PC-3 (cell line): ENCODE measurements at regions not wholly inside any gene's neighbourhood (a gene's known extent, or its start where the extent isn't known, plus 50 kb on each side); places are given as distances from the start of the nearest gene placed in this dataset.

Source experiments
- ATAC-seq: fragments of 200-7000 bp; cut with Tn5 transposase; 2 replicates; pipeline ENCODE4 v1.9.1; 2020; ENCODE audit warnings: mild to moderate bottlenecking, moderate library complexity
- BruUV-seq: library from RNA; stranded (reverse); fragments of 400-500 nt; replicated peaks from 2 replicates; lab custom pipeline; 2021; lab: Mats Ljungman, UMichigan
- CTCF ChIA-PET: fragments of 300-600 bp; sonication (Branson Sonifier 250); formaldehyde crosslinking; loops from one replicate; lab custom pipeline; 2022; ENCODE audit warnings: antibody characterized with exemption; lab: Charles Lee
- POLR2A ChIA-PET: fragments of 300-600 bp; sonication (Branson Sonifier 250); formaldehyde crosslinking; loops from one replicate; lab custom pipeline; 2022; ENCODE audit warnings: antibody characterized with exemption; ENCODE audit not compliant: unreplicated experiment; lab: Charles Lee
- DNase-seq: peaks from one replicate; pipeline ENCODE4 v3.0.0-alpha.2; 2015
- H2AFZ ChIP-seq: fragments of 300-600 bp; sonication (generic); 2 replicates; pipeline ENCODE4 v1.6.0; 2016; ENCODE audit warnings: antibody characterized with exemption, low read length
- H3F3A ChIP-seq: fragments of 300-600 bp; sonication (generic); one replicate; pipeline ENCODE4 v1.6.0; 2017; ENCODE audit warnings: antibody characterized with exemption, low read length, control low read depth, mild to moderate bottlenecking; ENCODE audit not compliant: unreplicated experiment
- H3K27ac ChIP-seq: fragments of 300-600 bp; sonication (generic); 2 replicates; pipeline ENCODE4 v1.5.1; 2016; ENCODE audit warnings: mild to moderate bottlenecking, low read length
- H3K27me3 ChIP-seq: fragments of 300-600 bp; sonication (generic); 2 replicates; pipeline ENCODE4 v1.6.1; 2016; ENCODE audit warnings: low read length, mixed read lengths
- H3K36me3 ChIP-seq: fragments of 300-600 bp; sonication (generic); 2 replicates; pipeline ENCODE4 v1.6.1; 2016; ENCODE audit warnings: low read depth, mixed run types, low read length, mixed read lengths
- H3K4me1 ChIP-seq: fragments of 300-600 bp; sonication (generic); 2 replicates; pipeline ENCODE4 v1.5.1; 2016; ENCODE audit warnings: low read length; ENCODE audit not compliant: insufficient read depth
- H3K4me2 ChIP-seq: fragments of 300-600 bp; sonication (generic); 2 replicates; pipeline ENCODE4 v1.6.0; 2016; ENCODE audit warnings: low read length
- H3K4me3 ChIP-seq: fragments of 300-600 bp; sonication (generic); 2 replicates; pipeline ENCODE4 v1.5.1; 2016; ENCODE audit warnings: mild to moderate bottlenecking, low read length, mixed read lengths
- H3K79me2 ChIP-seq: fragments of 300-600 bp; sonication (generic); 2 replicates; pipeline ENCODE4 v1.6.1; 2017; ENCODE audit warnings: low read length, mixed read lengths
- H3K9ac ChIP-seq: fragments of 300-600 bp; sonication (generic); 2 replicates; pipeline ENCODE4 v1.6.0; 2016; ENCODE audit warnings: mild to moderate bottlenecking, low read length
- H3K9me2 ChIP-seq: fragments of 300-600 bp; sonication (generic); replicated peaks from 2 replicates; pipeline ENCODE4 v1.6.1; 2016; ENCODE audit warnings: mixed run types, low read length, mixed read lengths
- H3K9me3 ChIP-seq: fragments of 300-600 bp; sonication (generic); 2 replicates; pipeline ENCODE4 v1.6.1; 2016; ENCODE audit warnings: low read length, mixed read lengths
- H4K20me1 ChIP-seq: fragments of 300-600 bp; sonication (generic); 2 replicates; pipeline ENCODE4 v1.6.1; 2016; ENCODE audit warnings: low read length, mixed read lengths
- EZH2 ChIP-seq: fragments of 300-600 bp; sonication (generic); IDR thresholded peaks from one replicate; pipeline ENCODE4 v1.6.1; 2017; ENCODE audit warnings: antibody characterized with exemption, mild to moderate bottlenecking, low read length; ENCODE audit not compliant: unreplicated experiment
- EZH2phosphoT487 ChIP-seq: fragments of 300-600 bp; sonication (generic); IDR thresholded peaks from 2 replicates; pipeline ENCODE4 v1.6.1; 2018; ENCODE audit warnings: mild to moderate bottlenecking, antibody characterized with exemption, low read length, borderline replicate concordance
- intact Hi-C: fragments of 100-400 bp; cut with micrococcal nuclease; formaldehyde crosslinking; loops from 2 replicates; pipeline ENCODE4 v1.9.0; 2023
- TF ChIP-seq, protein P1 (sequence below): fragments of 300-600 bp; sonication (generic); conservative IDR thresholded peaks from 2 replicates; pipeline ENCODE4 v1.5.1; 2017; ENCODE audit warnings: antibody characterized with exemption, low read depth, mild to moderate bottlenecking, low read length

DNA sequence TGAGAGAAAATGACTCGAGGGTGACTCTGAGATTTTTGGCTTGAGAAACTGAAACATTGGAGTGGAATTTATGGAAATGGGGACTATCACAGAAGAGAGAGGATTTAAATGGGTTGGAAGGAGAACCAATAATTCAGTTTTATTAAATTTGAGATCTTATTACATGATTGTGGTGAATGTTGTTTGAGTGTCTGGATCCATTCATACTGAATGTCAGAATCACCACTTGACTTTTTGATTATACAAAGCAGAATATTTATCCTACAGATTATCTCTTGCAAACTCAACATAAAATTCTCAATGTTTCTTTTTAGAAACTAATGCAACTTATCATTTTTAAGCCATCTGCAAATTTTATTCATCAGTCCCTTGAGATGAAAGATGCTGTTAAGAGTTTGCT lies 332.8 kb downstream of the CNTN3 start:
- intact Hi-C loops, result no loop called here
- BruUV-seq, result no TSS peak

DNA sequence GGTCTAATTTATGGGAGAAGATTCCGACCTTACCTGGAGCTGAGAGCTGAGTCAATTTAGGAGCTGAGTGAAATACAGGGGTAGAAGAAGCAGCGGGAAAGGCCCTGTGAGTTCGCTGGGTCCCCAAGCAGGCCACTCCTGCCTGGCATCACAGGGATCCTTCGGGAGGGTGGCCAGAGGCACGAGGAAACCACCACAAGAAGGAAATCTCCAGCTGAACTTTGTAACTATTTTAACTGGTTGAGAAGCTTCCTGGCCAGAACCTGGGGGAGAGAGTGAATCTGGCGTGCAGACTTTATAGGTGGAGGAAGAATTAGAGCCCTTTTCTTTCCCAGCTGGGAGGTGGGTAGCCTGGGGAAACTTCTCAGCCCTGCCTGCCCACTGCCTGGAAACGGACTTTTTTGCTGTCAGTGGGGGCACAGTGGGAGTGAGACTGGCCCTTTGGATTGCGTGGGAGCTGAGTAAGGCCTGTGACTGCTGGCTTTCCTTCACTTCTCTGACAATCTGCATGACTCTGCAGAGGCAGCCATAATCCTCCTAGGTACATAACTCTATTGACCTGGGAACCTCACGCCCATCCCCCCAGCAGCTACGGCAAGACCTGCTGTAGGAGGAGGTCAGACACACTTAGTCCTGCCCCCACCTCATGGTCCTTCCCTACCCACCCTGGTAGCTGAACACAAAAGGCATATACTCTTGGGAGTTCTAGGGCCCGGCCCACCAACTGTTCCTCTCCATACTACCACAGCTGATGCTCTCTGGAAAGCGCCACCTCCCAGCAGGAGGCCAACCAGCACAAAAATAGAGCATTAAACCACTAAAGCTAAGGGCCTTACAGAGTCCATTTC lies 340.7 kb downstream of the CNTN3 start:
- Histone ChIP-seq H3K4me3 (no peak overlapping the region), H3K9me3 (peaks cover 20% of the 10 kb centered on the region; the same call in 1 of the 2 replicates), H3K9me2 (no peaks in the 10 kb centered on the region), H3K9ac (no peak overlapping the region), H2AFZ (no peak overlapping the region), H3K27ac (no peak overlapping the region), H3K27me3 (no peaks in the 10 kb centered on the region), H3K36me3 (no peaks in the 10 kb centered on the region), H3F3A (no peaks in the 10 kb centered on the region), H4K20me1 (no peaks in the 10 kb centered on the region), H3K4me1 (no peaks in the 10 kb centered on the region), H3K79me2 (no peaks in the 10 kb centered on the region), H3K4me2 (no peak overlapping the region)
- BruUV-seq, result no TSS peak
- no peak for TF ChIP-seq EZH2phosphoT487
- TF ChIP-seq, protein P1, sequence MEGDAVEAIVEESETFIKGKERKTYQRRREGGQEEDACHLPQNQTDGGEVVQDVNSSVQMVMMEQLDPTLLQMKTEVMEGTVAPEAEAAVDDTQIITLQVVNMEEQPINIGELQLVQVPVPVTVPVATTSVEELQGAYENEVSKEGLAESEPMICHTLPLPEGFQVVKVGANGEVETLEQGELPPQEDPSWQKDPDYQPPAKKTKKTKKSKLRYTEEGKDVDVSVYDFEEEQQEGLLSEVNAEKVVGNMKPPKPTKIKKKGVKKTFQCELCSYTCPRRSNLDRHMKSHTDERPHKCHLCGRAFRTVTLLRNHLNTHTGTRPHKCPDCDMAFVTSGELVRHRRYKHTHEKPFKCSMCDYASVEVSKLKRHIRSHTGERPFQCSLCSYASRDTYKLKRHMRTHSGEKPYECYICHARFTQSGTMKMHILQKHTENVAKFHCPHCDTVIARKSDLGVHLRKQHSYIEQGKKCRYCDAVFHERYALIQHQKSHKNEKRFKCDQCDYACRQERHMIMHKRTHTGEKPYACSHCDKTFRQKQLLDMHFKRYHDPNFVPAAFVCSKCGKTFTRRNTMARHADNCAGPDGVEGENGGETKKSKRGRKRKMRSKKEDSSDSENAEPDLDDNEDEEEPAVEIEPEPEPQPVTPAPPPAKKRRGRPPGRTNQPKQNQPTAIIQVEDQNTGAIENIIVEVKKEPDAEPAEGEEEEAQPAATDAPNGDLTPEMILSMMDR, result no peak
- no peak for TF ChIP-seq EZH2
- CTCF ChIA-PET, result no interaction called here
- ATAC-seq (no peak), DNase-seq (no peak)
- POLR2A ChIA-PET, result no interaction called here
- intact Hi-C loops, result no loop called here

More for the DNA sequence above, 332.8 kb downstream of the CNTN3 start:
- Histone ChIP-seq H3K4me3 (no peak overlapping the region), H4K20me1 (no peaks in the 10 kb centered on the region), H3K4me2 (no peak overlapping the region), H3K27ac (no peak overlapping the region), H3K9ac (no peak overlapping the region), H3K9me2 (no peaks in the 10 kb centered on the region), H2AFZ (no peak overlapping the region), H3K4me1 (no peaks in the 10 kb centered on the region), H3F3A (no peaks in the 10 kb centered on the region), H3K9me3 (peaks cover 16% of the 10 kb centered on the region; the same call in 1 of the 2 replicates), H3K27me3 (no peaks in the 10 kb centered on the region), H3K79me2 (no peaks in the 10 kb centered on the region), H3K36me3 (no peaks in the 10 kb centered on the region)
- ATAC-seq, result no peak
- CTCF ChIA-PET, result no interaction called here
- TF ChIP-seq EZH2phosphoT487, result no peak
- TF ChIP-seq, protein P1, result no peak
- no peak for TF ChIP-seq EZH2
- POLR2A ChIA-PET, result no interaction called here
- DNase-seq, result no peak

DNA sequence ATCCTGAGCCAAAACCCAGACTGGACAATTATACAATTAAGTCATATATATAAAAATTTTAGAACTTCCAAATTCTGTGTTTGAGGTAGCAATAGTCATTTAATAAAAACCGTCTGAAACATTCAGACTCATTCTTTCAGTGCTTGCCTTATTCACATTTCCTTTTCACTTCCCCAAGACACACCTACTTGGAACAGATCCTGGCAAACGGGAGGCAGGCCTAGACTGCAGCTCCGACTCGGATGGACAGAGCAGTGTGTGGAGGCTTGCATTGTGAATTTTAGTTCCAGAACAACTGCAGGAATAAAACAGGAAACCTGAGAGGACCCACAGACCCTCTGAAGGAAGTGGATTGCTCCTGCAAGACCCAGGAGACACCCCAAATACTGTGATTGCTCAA lies 341.4 kb downstream of the CNTN3 start:
- H3K9ac ChIP-seq, result no peak overlapping the region
- no peaks in the 10 kb centered on the region for H3K9me2 ChIP-seq
- H3K36me3 ChIP-seq, result no peaks in the 10 kb centered on the region
- intact Hi-C loops, result no loop called here
- no peaks in the 10 kb centered on the region for H3K79me2 ChIP-seq
- no peaks in the 10 kb centered on the region for H3F3A ChIP-seq
- H3K27me3 ChIP-seq, result no peaks in the 10 kb centered on the region
- no peak overlapping the region for H3K27ac ChIP-seq
- POLR2A ChIA-PET, result no interaction called here
- DNase-seq (no peak), ATAC-seq (no peak)
- CTCF ChIA-PET, result no interaction called here
- no peak overlapping the region for H2AFZ ChIP-seq
- no peaks in the 10 kb centered on the region for H4K20me1 ChIP-seq
- no peaks in the 10 kb centered on the region for H3K4me1 ChIP-seq
- BruUV-seq, result no TSS peak
- peaks cover 22% of the 10 kb centered on the region; the same call in 1 of the 2 replicates for H3K9me3 ChIP-seq
- no peak overlapping the region for H3K4me3 ChIP-seq
- H3K4me2 ChIP-seq, result no peak overlapping the region
- TF ChIP-seq EZH2, result no peak
- TF ChIP-seq EZH2phosphoT487, result no peak
- TF ChIP-seq, protein P1, result no peak
